ENCODE measurements at regions not wholly inside any gene's neighbourhood (a gene's known extent, or its start where the extent isn't known, plus 50 kb on each side); places are given as distances from the start of the nearest gene placed in this dataset.

- TF ChIP-seq CTCF (IDR thresholded peaks at IDR 0.05): no peak
- TF ChIP-seq POLR2A (IDR thresholded peaks at IDR 0.05): no peak
These were observed 207.3 kb upstream of the ADO start for GRCh38 chr10:62597226-62597625.

Measured in Peyer's patch (tissue), 4 donors.